GM12892 (cell line): ENCODE measurements at regions not wholly inside any gene's neighbourhood (a gene's known extent, or its start where the extent isn't known, plus 50 kb on each side); places are given as distances from the start of the nearest gene placed in this dataset.

Experiments used
- POLR2A ChIP-seq: IDR thresholded peaks from 2 replicates; pipeline ENCODE4 v1.6.1; 2011; ENCODE audit warnings: low read depth, low read length, control low read depth
- POLR2AphosphoS5 ChIP-seq: IDR thresholded peaks from 2 replicates; pipeline ENCODE4 v1.6.1; 2011; ENCODE audit warnings: low read depth, low read length, control low read depth

- TF ChIP-seq POLR2AphosphoS5 (no peak), POLR2A (no peak)
These were observed 139.4 kb upstream of the PCDH15 start for GRCh38 chr10:54940418-54940817.
